HEK293 (cell line): ENCODE measurements at regions not wholly inside any gene's neighbourhood (a gene's known extent, or its start where the extent isn't known, plus 50 kb on each side); places are given as distances from the start of the nearest gene placed in this dataset.

Source experiments
- CTCF ChIA-PET: fragments of 350-600 bp; formaldehyde crosslinking; extraction: SDS; loops from one replicate; lab custom pipeline; 2021; ENCODE audit warnings: antibody characterized with exemption; lab: Yijun Ruan, JAX
- POLR2A ChIA-PET: fragments of 300-600 bp; formaldehyde crosslinking; extraction: SDS; loops from one replicate; lab custom pipeline; 2020; ENCODE audit warnings: antibody characterized with exemption, inconsistent platforms; lab: Yijun Ruan, JAX
- H3K27ac ChIP-seq: fragments of 200-500 bp; sonication (Bioruptor generic); 2 replicates; pipeline ENCODE4 v1.5.1; 2014; ENCODE audit warnings: low read depth, low read length, control low read depth, inconsistent platforms; ENCODE audit errors: extremely low read depth
- H3K36me3 ChIP-seq, 2 experiments: fragments of 200-500 bp in 1 of 2; sonication (Bioruptor generic) in 1 of 2; 1 replicate in 1 of 2; 2 replicates in 1 of 2; pipeline ENCODE4 v1.5.1; 2014 to 2017; ENCODE audit warnings: inconsistent platforms in 2 of 2, low read length in 2 of 2; ENCODE audit not compliant: control insufficient read depth in 2 of 2, insufficient read depth in 1 of 2
- H3K4me1 ChIP-seq: fragments of 200-500 bp; sonication (Bioruptor generic); 2 replicates; pipeline ENCODE4 v1.5.1; 2014; ENCODE audit warnings: mild to moderate bottlenecking, low read length, inconsistent platforms; ENCODE audit not compliant: control insufficient read depth, insufficient read depth
- H3K4me3 ChIP-seq: 2 replicates; pipeline ENCODE4 v1.5.1; 2011; ENCODE audit warnings: low read depth, mild to moderate bottlenecking, control low read depth, low read length, moderate library complexity
- H3K9me3 ChIP-seq: fragments of 200-500 bp; sonication (Bioruptor generic); 2 replicates; pipeline ENCODE4 v1.5.1; 2014; ENCODE audit warnings: low read depth, low read length, inconsistent platforms; ENCODE audit not compliant: control insufficient read depth, insufficient read depth
- EGR2 ChIP-seq: fragments of 450-650 bp; formaldehyde crosslinking; IDR thresholded peaks from 2 replicates; pipeline ENCODE4 v1.5.1; 2016; ENCODE audit warnings: low read depth, missing biosample characterization, missing genetic modification characterization
- FEZF1 ChIP-seq: fragments of 450-650 bp; formaldehyde crosslinking; IDR thresholded peaks from 2 replicates; pipeline ENCODE4 v1.5.1; 2016; ENCODE audit warnings: missing biosample characterization, missing genetic modification characterization
- KLF10 ChIP-seq: fragments of 450-650 bp; IDR thresholded peaks from 2 replicates; pipeline ENCODE4 v1.5.1; 2018; ENCODE audit warnings: missing biosample characterization, mild to moderate bottlenecking, missing genetic modification characterization
- PRDM1 ChIP-seq: fragments of 450-650 bp; formaldehyde crosslinking; IDR thresholded peaks from 2 replicates; pipeline ENCODE4; 2016; ENCODE audit warnings: missing biosample characterization, missing genetic modification characterization
- SETDB1 ChIP-seq: IDR thresholded peaks from one replicate; pipeline ENCODE4 v1.6.1; 2017; ENCODE audit warnings: mild to moderate bottlenecking, low read length, moderate library complexity, mixed read lengths; ENCODE audit not compliant: insufficient read length
- YY2 ChIP-seq: fragments of 450-650 bp; formaldehyde crosslinking; IDR thresholded peaks from 2 replicates; pipeline ENCODE4 v1.5.1; 2016; ENCODE audit warnings: missing biosample characterization, missing genetic modification characterization
- ZBTB1 ChIP-seq: fragments of 450-650 bp; formaldehyde crosslinking; IDR thresholded peaks from 2 replicates; pipeline ENCODE4 v1.5.1; 2016; ENCODE audit warnings: missing biosample characterization, missing genetic modification characterization
- ZBTB48 ChIP-seq: fragments of 450-650 bp; formaldehyde crosslinking; IDR thresholded peaks from 2 replicates; pipeline ENCODE4 v1.5.1; 2016; ENCODE audit warnings: missing biosample characterization, missing genetic modification characterization
- ZBTB8A ChIP-seq: fragments of 450-650 bp; formaldehyde crosslinking; IDR thresholded peaks from 2 replicates; pipeline ENCODE4 v1.5.1; 2016; ENCODE audit warnings: missing biosample characterization, missing genetic modification characterization
- ZFHX2 ChIP-seq: fragments of 450-650 bp; formaldehyde crosslinking; conservative IDR thresholded peaks from 2 replicates; pipeline ENCODE4 v1.5.1; 2016; ENCODE audit warnings: missing biosample characterization, missing genetic modification characterization
- ZNF133 ChIP-seq: fragments of 450-650 bp; formaldehyde crosslinking; IDR thresholded peaks from 2 replicates; pipeline ENCODE4 v1.5.1; 2016; ENCODE audit warnings: missing biosample characterization, missing genetic modification characterization
- ZNF433 ChIP-seq: fragments of 450-650 bp; formaldehyde crosslinking; IDR thresholded peaks from 2 replicates; pipeline ENCODE4 v1.5.1; 2016; ENCODE audit warnings: missing biosample characterization, missing genetic modification characterization, low read depth
- ZNF555 ChIP-seq: fragments of 450-650 bp; formaldehyde crosslinking; conservative IDR thresholded peaks from 2 replicates; pipeline ENCODE4 v1.5.1; 2017; ENCODE audit warnings: missing biosample characterization, mild to moderate bottlenecking, missing genetic modification characterization, inconsistent platforms
- ZNF558 ChIP-seq: fragments of 450-650 bp; formaldehyde crosslinking; IDR thresholded peaks from 2 replicates; pipeline ENCODE4 v1.5.1; 2016; ENCODE audit warnings: missing biosample characterization, missing genetic modification characterization
- ZNF600 ChIP-seq: fragments of 450-650 bp; formaldehyde crosslinking; IDR thresholded peaks from 2 replicates; pipeline ENCODE4 v1.5.1; 2016; ENCODE audit warnings: missing biosample characterization, missing genetic modification characterization
- ZNF654 ChIP-seq: fragments of 450-650 bp; formaldehyde crosslinking; IDR thresholded peaks from 2 replicates; pipeline ENCODE4 v1.5.1; 2016; ENCODE audit warnings: low read depth, missing biosample characterization, missing genetic modification characterization
- ZNF785 ChIP-seq: fragments of 450-650 bp; formaldehyde crosslinking; IDR thresholded peaks from 2 replicates; pipeline ENCODE4 v1.5.1; 2016; ENCODE audit warnings: missing biosample characterization, missing genetic modification characterization
- ZNF830 ChIP-seq: fragments of 450-650 bp; IDR thresholded peaks from 2 replicates; pipeline ENCODE4 v1.5.0; 2018; ENCODE audit warnings: missing biosample characterization, missing genetic modification characterization, low read depth, mild to moderate bottlenecking, moderate library complexity
- TF ChIP-seq, protein P1 (sequence below): fragments of 450-650 bp; formaldehyde crosslinking; IDR thresholded peaks from 2 replicates; pipeline ENCODE4 v1.5.1; 2016; ENCODE audit warnings: missing biosample characterization, missing genetic modification characterization
- TF ChIP-seq, protein P2 (sequence below): fragments of 450-650 bp; formaldehyde crosslinking; IDR thresholded peaks from 2 replicates; pipeline ENCODE4 v1.5.1; 2016; ENCODE audit warnings: missing biosample characterization, missing genetic modification characterization
- TF ChIP-seq, protein P3 (sequence below): fragments of 450-650 bp; formaldehyde crosslinking; IDR thresholded peaks from 2 replicates; pipeline ENCODE4 v1.5.1; 2016; ENCODE audit warnings: missing biosample characterization, missing genetic modification characterization
- TF ChIP-seq, protein P4 (sequence below): fragments of 450-650 bp; formaldehyde crosslinking; IDR thresholded peaks from 2 replicates; pipeline ENCODE4 v1.5.1; 2016; ENCODE audit warnings: missing biosample characterization, missing genetic modification characterization

DNA sequence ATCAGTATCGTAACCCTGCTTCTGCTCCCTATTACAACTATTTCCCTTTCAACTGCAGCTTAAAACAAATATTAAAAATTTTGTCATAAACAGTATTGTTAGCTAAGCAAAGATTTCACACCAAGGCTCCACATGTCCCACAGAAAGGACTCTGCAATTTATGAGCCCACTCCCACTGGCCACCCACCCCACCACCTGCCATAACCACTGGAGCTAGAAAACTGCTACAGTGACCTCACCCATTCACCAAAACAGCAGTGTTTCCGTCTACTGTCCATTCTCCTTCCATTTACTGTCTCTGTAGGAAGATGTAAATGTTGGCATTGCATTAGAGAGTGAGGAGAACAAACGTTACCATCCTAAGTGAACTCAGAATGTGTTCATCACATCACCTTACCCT, 150.9 kb downstream of the IMPG2 start:
- H3K27ac ChIP-seq = no peak overlapping the region
- no peak overlapping the region for H3K4me3 ChIP-seq
- H3K36me3 ChIP-seq = no peaks in the 10 kb centered on the region
- TF ChIP-seq ZFHX2 (tag by site-specific recombination) = peak; percentile 63
- TF ChIP-seq, protein P1, sequence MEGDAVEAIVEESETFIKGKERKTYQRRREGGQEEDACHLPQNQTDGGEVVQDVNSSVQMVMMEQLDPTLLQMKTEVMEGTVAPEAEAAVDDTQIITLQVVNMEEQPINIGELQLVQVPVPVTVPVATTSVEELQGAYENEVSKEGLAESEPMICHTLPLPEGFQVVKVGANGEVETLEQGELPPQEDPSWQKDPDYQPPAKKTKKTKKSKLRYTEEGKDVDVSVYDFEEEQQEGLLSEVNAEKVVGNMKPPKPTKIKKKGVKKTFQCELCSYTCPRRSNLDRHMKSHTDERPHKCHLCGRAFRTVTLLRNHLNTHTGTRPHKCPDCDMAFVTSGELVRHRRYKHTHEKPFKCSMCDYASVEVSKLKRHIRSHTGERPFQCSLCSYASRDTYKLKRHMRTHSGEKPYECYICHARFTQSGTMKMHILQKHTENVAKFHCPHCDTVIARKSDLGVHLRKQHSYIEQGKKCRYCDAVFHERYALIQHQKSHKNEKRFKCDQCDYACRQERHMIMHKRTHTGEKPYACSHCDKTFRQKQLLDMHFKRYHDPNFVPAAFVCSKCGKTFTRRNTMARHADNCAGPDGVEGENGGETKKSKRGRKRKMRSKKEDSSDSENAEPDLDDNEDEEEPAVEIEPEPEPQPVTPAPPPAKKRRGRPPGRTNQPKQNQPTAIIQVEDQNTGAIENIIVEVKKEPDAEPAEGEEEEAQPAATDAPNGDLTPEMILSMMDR (tag by site-specific recombination) = no peak
- TF ChIP-seq EGR2 (tag by site-specific recombination) = peak; percentile 65
- TF ChIP-seq ZNF433 (tag by site-specific recombination) = no peak
- TF ChIP-seq ZBTB48 (tag by site-specific recombination) = no peak
- TF ChIP-seq SETDB1 = no peak
- POLR2A ChIA-PET = no interaction called here
- H3K9me3 ChIP-seq = no peaks in the 10 kb centered on the region
- H3K4me1 ChIP-seq = no peaks in the 10 kb centered on the region
- CTCF ChIA-PET = no interaction called here

GRCh38 chr3:101167376-101167775, 153.0 kb downstream of the IMPG2 start:
- ChIA-PET POLR2A (no interaction called here), CTCF (no interaction called here)
- no peaks in the 10 kb centered on the region for H3K4me1 ChIP-seq
- H3K27ac ChIP-seq = no peak overlapping the region
- no peaks in the 10 kb centered on the region for H3K9me3 ChIP-seq
- no peaks in the 10 kb centered on the region for H3K36me3 ChIP-seq
- no peak for TF ChIP-seq KLF10
- TF ChIP-seq FEZF1 (tag by site-specific recombination) = no peak
- TF ChIP-seq YY2 (tag by site-specific recombination) = no peak
- no peak for TF ChIP-seq ZBTB8A (tag by site-specific recombination)
- no peak for TF ChIP-seq ZNF558 (tag by site-specific recombination)
- TF ChIP-seq ZNF654 (tag by site-specific recombination) = no peak
- no peak for TF ChIP-seq ZNF555
- TF ChIP-seq, protein P2, sequence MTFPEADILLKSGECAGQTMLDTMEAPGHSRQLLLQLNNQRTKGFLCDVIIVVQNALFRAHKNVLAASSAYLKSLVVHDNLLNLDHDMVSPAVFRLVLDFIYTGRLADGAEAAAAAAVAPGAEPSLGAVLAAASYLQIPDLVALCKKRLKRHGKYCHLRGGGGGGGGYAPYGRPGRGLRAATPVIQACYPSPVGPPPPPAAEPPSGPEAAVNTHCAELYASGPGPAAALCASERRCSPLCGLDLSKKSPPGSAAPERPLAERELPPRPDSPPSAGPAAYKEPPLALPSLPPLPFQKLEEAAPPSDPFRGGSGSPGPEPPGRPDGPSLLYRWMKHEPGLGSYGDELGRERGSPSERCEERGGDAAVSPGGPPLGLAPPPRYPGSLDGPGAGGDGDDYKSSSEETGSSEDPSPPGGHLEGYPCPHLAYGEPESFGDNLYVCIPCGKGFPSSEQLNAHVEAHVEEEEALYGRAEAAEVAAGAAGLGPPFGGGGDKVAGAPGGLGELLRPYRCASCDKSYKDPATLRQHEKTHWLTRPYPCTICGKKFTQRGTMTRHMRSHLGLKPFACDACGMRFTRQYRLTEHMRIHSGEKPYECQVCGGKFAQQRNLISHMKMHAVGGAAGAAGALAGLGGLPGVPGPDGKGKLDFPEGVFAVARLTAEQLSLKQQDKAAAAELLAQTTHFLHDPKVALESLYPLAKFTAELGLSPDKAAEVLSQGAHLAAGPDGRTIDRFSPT = no peak
- no peak for TF ChIP-seq ZNF600
- no peak for TF ChIP-seq ZBTB1 (tag by site-specific recombination)
- no peak for TF ChIP-seq ZNF830 (tag by site-specific recombination)
- TF ChIP-seq ZNF785 (tag by site-specific recombination) = no peak
- TF ChIP-seq, protein P3, sequence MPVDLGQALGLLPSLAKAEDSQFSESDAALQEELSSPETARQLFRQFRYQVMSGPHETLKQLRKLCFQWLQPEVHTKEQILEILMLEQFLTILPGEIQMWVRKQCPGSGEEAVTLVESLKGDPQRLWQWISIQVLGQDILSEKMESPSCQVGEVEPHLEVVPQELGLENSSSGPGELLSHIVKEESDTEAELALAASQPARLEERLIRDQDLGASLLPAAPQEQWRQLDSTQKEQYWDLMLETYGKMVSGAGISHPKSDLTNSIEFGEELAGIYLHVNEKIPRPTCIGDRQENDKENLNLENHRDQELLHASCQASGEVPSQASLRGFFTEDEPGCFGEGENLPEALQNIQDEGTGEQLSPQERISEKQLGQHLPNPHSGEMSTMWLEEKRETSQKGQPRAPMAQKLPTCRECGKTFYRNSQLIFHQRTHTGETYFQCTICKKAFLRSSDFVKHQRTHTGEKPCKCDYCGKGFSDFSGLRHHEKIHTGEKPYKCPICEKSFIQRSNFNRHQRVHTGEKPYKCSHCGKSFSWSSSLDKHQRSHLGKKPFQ = no peak
- no peak overlapping the region for H3K4me3 ChIP-seq

DNA sequence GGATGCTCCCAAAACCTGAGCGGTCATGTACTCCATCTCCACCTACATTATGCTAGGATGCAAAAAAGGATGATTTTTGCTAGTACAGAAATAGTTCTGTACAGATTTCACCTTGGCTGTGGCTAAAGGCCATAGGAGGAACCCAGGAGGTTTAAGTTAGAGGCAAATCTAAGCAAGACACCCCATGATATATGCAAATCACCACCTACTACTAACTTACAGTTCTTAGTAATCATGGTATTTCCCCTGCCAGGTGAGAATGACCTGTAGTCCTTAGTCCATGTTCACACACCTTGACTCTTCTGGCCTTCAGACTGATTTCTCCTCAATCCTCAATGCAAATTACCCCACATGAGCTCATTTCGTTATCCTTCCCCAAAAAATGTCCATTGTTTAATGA, 154.2 kb downstream of the IMPG2 start:
- TF ChIP-seq ZNF133 (tag by site-specific recombination) = no peak
- TF ChIP-seq, protein P4, sequence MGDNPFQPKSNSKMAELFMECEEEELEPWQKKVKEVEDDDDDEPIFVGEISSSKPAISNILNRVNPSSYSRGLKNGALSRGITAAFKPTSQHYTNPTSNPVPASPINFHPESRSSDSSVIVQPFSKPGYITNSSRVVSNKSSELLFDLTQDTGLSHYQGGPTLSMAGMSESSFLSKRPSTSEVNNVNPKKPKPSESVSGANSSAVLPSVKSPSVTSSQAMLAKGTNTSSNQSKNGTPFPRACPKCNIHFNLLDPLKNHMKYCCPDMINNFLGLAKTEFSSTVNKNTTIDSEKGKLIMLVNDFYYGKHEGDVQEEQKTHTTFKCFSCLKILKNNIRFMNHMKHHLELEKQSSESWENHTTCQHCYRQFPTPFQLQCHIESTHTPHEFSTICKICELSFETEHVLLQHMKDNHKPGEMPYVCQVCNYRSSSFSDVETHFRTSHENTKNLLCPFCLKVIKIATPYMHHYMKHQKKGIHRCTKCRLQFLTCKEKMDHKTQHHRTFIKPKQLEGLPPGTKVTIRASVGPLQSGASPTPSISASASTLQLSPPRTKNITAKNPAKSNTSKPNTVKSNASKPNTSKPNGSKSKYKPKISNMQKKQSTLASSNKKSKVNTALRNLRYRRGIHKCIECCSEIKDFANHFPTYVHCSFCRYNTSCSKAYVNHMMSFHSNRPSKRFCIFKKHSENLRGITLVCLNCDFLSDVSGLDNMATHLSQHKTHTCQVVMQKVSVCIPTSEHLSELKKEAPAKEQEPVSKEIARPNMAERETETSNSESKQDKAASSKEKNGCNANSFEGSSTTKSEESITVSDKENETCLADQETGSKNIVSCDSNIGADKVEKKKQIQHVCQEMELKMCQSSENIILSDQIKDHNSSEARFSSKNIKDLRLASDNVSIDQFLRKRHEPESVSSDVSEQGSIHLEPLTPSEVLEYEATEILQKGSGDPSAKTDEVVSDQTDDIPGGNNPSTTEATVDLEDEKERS (tag by site-specific recombination) = no peak
- no peak for TF ChIP-seq PRDM1 (tag by site-specific recombination)
- Histone ChIP-seq H3K4me3 (no peak overlapping the region), H3K27ac (no peak overlapping the region), H3K36me3 (no peaks in the 10 kb centered on the region), H3K4me1 (no peaks in the 10 kb centered on the region), H3K9me3 (no peaks in the 10 kb centered on the region)
- CTCF ChIA-PET = no interaction called here
- POLR2A ChIA-PET = no interaction called here
